Coronary artery (tissue), 2 donors: ENCODE measurements at regions not wholly inside any gene's neighbourhood (a gene's known extent, or its start where the extent isn't known, plus 50 kb on each side); places are given as distances from the start of the nearest gene placed in this dataset.

Experiments
- DNase-seq: peaks from one replicate; pipeline ENCODE4 v3.0.0-alpha.2; 2017; ENCODE audit warnings: low spot score
- H3K27ac ChIP-seq, 2 donors: fragments of 200-600 bp; sonication (generic); one replicate each; pipeline ENCODE4 v1.5.1; 2016 to 2019
- H3K4me3 ChIP-seq: fragments of 200-600 bp; sonication (generic); 2 replicates; pipeline ENCODE4 v1.5.1; 2016; ENCODE audit warnings: mild to moderate bottlenecking, moderate library complexity
- TF ChIP-seq, protein P1 (sequence below): fragments of 200-600 bp; sonication (generic); IDR thresholded peaks from one replicate; pipeline ENCODE4 v1.5.1; 2019; ENCODE audit warnings: antibody characterized with exemption

DNA sequence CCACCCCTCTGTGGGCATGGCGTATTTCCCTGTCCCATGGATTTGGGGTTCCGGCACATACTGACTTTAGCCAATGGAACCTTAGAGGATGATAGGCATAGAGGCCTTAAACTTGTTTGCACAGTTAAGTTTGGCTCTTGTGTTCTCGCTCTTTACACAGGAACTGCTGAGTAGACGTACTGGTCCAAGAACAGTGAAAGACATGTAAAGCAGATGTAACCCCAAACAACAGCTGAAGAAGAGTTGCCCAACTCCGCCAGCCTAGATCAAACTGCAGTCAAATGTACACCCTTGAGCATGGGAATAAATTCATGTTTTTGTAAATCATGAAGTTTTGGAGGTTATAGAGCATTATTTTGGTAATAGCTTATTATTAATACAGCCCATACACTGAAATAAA lies 260.0 kb upstream of the NREP start:
- no peak for DNase-seq
- TF ChIP-seq, protein P1, sequence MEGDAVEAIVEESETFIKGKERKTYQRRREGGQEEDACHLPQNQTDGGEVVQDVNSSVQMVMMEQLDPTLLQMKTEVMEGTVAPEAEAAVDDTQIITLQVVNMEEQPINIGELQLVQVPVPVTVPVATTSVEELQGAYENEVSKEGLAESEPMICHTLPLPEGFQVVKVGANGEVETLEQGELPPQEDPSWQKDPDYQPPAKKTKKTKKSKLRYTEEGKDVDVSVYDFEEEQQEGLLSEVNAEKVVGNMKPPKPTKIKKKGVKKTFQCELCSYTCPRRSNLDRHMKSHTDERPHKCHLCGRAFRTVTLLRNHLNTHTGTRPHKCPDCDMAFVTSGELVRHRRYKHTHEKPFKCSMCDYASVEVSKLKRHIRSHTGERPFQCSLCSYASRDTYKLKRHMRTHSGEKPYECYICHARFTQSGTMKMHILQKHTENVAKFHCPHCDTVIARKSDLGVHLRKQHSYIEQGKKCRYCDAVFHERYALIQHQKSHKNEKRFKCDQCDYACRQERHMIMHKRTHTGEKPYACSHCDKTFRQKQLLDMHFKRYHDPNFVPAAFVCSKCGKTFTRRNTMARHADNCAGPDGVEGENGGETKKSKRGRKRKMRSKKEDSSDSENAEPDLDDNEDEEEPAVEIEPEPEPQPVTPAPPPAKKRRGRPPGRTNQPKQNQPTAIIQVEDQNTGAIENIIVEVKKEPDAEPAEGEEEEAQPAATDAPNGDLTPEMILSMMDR, result no peak
- Histone ChIP-seq H3K4me3 (no peak overlapping the region), H3K27ac (no peak overlapping the region)

- TF ChIP-seq, protein P1, result no peak
Measured at GRCh38 chr5:112014783-112015395, 257.9 kb upstream of the NREP start.

GRCh38 chr5:112013660-112014059 lies 256.7 kb upstream of the NREP start:
- Histone ChIP-seq H3K27ac (no peak overlapping the region), H3K4me3 (no peak overlapping the region)
- TF ChIP-seq, protein P1, result no peak
- DNase-seq, result no peak

More at GRCh38 chr5:112014783-112015395, 257.9 kb upstream of the NREP start:
- no peak overlapping the region for H3K4me3 ChIP-seq
- no peak overlapping the region for H3K27ac ChIP-seq
- DNase-seq, result no peak

GRCh38 chr5:112012104-112012503 lies 255.1 kb upstream of the NREP start:
- Histone ChIP-seq H3K27ac (no peak overlapping the region), H3K4me3 (no peak overlapping the region)
- DNase-seq, result no peak
- TF ChIP-seq, protein P1, result no peak

GRCh38 chr5:112010475-112010874 lies 253.5 kb upstream of the NREP start:
- H3K4me3 ChIP-seq, result no peak overlapping the region
- DNase-seq, result no peak
- TF ChIP-seq, protein P1, result no peak
- no peak overlapping the region for H3K27ac ChIP-seq

DNA sequence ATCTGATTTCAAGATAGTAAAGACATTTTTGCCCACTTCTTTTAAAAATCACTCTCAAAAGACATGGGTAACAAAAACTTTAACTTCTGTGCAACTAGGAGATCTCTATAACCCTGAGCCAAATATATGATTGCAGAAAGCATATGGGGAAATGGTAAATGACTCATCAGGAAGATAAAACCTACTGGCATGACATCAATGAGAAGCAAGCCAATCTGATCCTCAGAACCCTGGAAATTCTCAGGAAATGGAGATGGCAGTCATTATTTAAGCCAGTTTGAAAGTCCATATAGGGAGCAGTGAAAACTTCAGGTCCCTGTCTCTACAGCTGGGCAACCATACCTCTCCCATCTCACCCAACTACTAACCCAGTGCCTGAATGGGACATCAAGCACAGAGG lies 249.7 kb upstream of the NREP start:
- H3K4me3 ChIP-seq, result no peak overlapping the region
- H3K27ac ChIP-seq, result no peak overlapping the region
- TF ChIP-seq, protein P1, result no peak
- DNase-seq, result no peak

- Histone ChIP-seq H3K27ac (no peak overlapping the region), H3K4me3 (no peak overlapping the region)
- no peak for DNase-seq
- TF ChIP-seq, protein P1, result no peak
Measured at GRCh38 chr5:112005623-112005930, 248.6 kb upstream of the NREP start.
